Upper lobe of left lung (tissue), 6 donors: ENCODE measurements at regions not wholly inside any gene's neighbourhood (a gene's known extent, or its start where the extent isn't known, plus 50 kb on each side); places are given as distances from the start of the nearest gene placed in this dataset.

Source experiments
- ATAC-seq, 2 donors: fragments of 200-7000 bp; cut with Tn5 transposase; one replicate each; pipeline ENCODE4 v1.9.1; 2022; ENCODE audit warnings: mild to moderate bottlenecking in 2 of 2, moderate library complexity in 2 of 2; ENCODE audit not compliant: low FRiP score in 2 of 2
- DNase-seq, 2 donors: peaks; one replicate each; pipeline ENCODE4 v3.0.0-alpha.2; 2019 to 2020
- H3K27ac ChIP-seq, 4 donors: fragments of 200-600 bp; sonication (generic); one replicate each; pipeline ENCODE4 v1.5.1; 2016 to 2019
- H3K27me3 ChIP-seq, 4 donors: fragments of 200-600 bp; sonication (generic); one replicate each; pipeline ENCODE4 v1.5.1; 2017 to 2019
- H3K36me3 ChIP-seq, 4 donors: fragments of 200-600 bp; sonication (generic); one replicate each; pipeline ENCODE4 v1.5.1; 2016 to 2019
- H3K4me1 ChIP-seq, 4 donors: fragments of 200-600 bp; sonication (generic); one replicate each; pipeline ENCODE4 v1.5.1; 2018 to 2019
- H3K4me3 ChIP-seq, 4 donors: fragments of 200-600 bp; sonication (generic); one replicate each; pipeline ENCODE4 v1.5.1; 2017 to 2019; ENCODE audit warnings: mild to moderate bottlenecking in 2 of 4, moderate library complexity in 1 of 4
- H3K9me3 ChIP-seq, 4 donors: fragments of 200-600 bp; sonication (generic); one replicate each; pipeline ENCODE4 v1.5.1; 2018 to 2019
- CTCF ChIP-seq, 6 experiments: fragments of 450-650 bp in 4 of 6; fragments of 200-600 bp in 2 of 6; sonication (generic) in 2 of 6; IDR thresholded peaks; one replicate each; pipeline ENCODE4 v1.5.1; 2016 to 2019; ENCODE audit warnings: antibody characterized with exemption in 6 of 6
- EP300 ChIP-seq, 4 donors: sonication (generic); formaldehyde crosslinking; IDR thresholded peaks; one replicate each; pipeline ENCODE4 v1.5.1; 2017; ENCODE audit warnings: antibody characterized with exemption in 4 of 4, control low read depth in 2 of 4
- POLR2A ChIP-seq, 4 donors: fragments of 450-650 bp; IDR thresholded peaks; one replicate each; pipeline ENCODE4 v1.5.1; 2016 to 2017; ENCODE audit warnings: antibody characterized with exemption in 4 of 4, mild to moderate bottlenecking in 2 of 4
- POLR2AphosphoS5 ChIP-seq, 2 donors: sonication (generic); formaldehyde crosslinking; IDR thresholded peaks; one replicate each; pipeline ENCODE4 v1.5.1; 2017; ENCODE audit warnings: antibody characterized with exemption in 2 of 2
- WGBS, 2 donors: methylation state at CpG; one replicate each; pipeline ENCODE4 v1.1.5; 2017 to 2018; 5-methylcytosine and 5-hydroxymethylcytosine counted together
- donor health status: DM: no; HTN: no; CAD: no; lungs with moderate emphysema.
- donor health status: DM: no; HTN: yes; CAD: no; lungs with severe emphysema.

- no peak for TF ChIP-seq CTCF (IDR thresholded peaks at IDR 0.05)
- TF ChIP-seq POLR2AphosphoS5 (IDR thresholded peaks at IDR 0.05) = no peak
- TF ChIP-seq POLR2A (IDR thresholded peaks at IDR 0.05) = no peak
- no peak for TF ChIP-seq EP300 (IDR thresholded peaks at IDR 0.05)
- H3K4me3 ChIP-seq = no peak overlapping the region
- DNase-seq (no peak), ATAC-seq (no peak)
- H3K4me1 ChIP-seq = no peaks in the 10 kb centered on the region
- no peaks in the 10 kb centered on the region for H3K36me3 ChIP-seq
- no peak overlapping the region for H3K27ac ChIP-seq
- 73 to 74% methylated on average over 5 of the region's 5 CpGs for WGBS, 2 donors
- no peaks in the 10 kb centered on the region for H3K27me3 ChIP-seq
- no peaks in the 10 kb centered on the region for H3K9me3 ChIP-seq
Observed at GRCh38 chr6:23747239-23747638, 378.8 kb upstream of the NRSN1 start.

GRCh38 chr6:23752414-23752813, 373.6 kb upstream of the NRSN1 start:
- no peak for TF ChIP-seq POLR2AphosphoS5 (IDR thresholded peaks at IDR 0.05)
- TF ChIP-seq POLR2A (IDR thresholded peaks at IDR 0.05) = no peak
- no peak for TF ChIP-seq EP300 (IDR thresholded peaks at IDR 0.05)
- no peak for TF ChIP-seq CTCF (IDR thresholded peaks at IDR 0.05)
- DNase-seq = no peak
- no peaks in the 10 kb centered on the region for H3K36me3 ChIP-seq
- no peak overlapping the region for H3K27ac ChIP-seq
- WGBS, 2 donors = 71 to 79% methylated on average over 1 of the region's 1 CpG
- H3K4me3 ChIP-seq = no peak overlapping the region
- no peak for ATAC-seq
- H3K27me3 ChIP-seq = no peaks in the 10 kb centered on the region
- no peaks in the 10 kb centered on the region for H3K4me1 ChIP-seq
- no peaks in the 10 kb centered on the region for H3K9me3 ChIP-seq

- ATAC-seq = no peak
Observed at GRCh38 chr6:23754197-23754596, 371.8 kb upstream of the NRSN1 start.

GRCh38 chr6:23775127-23775526, 350.9 kb upstream of the NRSN1 start:
- Histone ChIP-seq H3K4me3 (no peak overlapping the region), H3K27ac (no peak overlapping the region), H3K36me3 (no peaks in the 10 kb centered on the region), H3K9me3 (no peaks in the 10 kb centered on the region), H3K4me1 (no peaks in the 10 kb centered on the region), H3K27me3 (no peaks in the 10 kb centered on the region)
- TF ChIP-seq POLR2A (IDR thresholded peaks at IDR 0.05) = no peak
- TF ChIP-seq CTCF (IDR thresholded peaks at IDR 0.05) = no peak
- no peak for TF ChIP-seq POLR2AphosphoS5 (IDR thresholded peaks at IDR 0.05)
- no peak for TF ChIP-seq EP300 (IDR thresholded peaks at IDR 0.05)
- ATAC-seq = no peak
- no peak for DNase-seq
- whole genome bisulfite sequencing, 2 donors = 74 to 76% methylated on average over 5 of the region's 5 CpGs

More at GRCh38 chr6:23754197-23754596, 371.8 kb upstream of the NRSN1 start:
- Histone ChIP-seq H3K36me3 (no peaks in the 10 kb centered on the region), H3K27ac (no peak overlapping the region), H3K4me1 (no peaks in the 10 kb centered on the region), H3K9me3 (no peaks in the 10 kb centered on the region), H3K27me3 (no peaks in the 10 kb centered on the region), H3K4me3 (no peak overlapping the region)
- no peak for TF ChIP-seq POLR2AphosphoS5 (IDR thresholded peaks at IDR 0.05)
- TF ChIP-seq POLR2A (IDR thresholded peaks at IDR 0.05) = no peak
- no peak for TF ChIP-seq EP300 (IDR thresholded peaks at IDR 0.05)
- no peak for TF ChIP-seq CTCF (IDR thresholded peaks at IDR 0.05)
- 86 to 90% methylated on average over 1 of the region's 1 CpG for WGBS, 2 donors
- no peak for DNase-seq

GRCh38 chr6:23783901-23784300, 342.1 kb upstream of the NRSN1 start:
- H3K27me3 ChIP-seq = no peaks in the 10 kb centered on the region
- ATAC-seq = no peak
- TF ChIP-seq POLR2AphosphoS5 (IDR thresholded peaks at IDR 0.05) (no peak), POLR2A (IDR thresholded peaks at IDR 0.05) (no peak), CTCF (IDR thresholded peaks at IDR 0.05) (no peak), EP300 (IDR thresholded peaks at IDR 0.05) (no peak)
- 44 to 52% methylated on average over 2 of the region's 2 CpGs for WGBS, 2 donors
- no peaks in the 10 kb centered on the region for H3K36me3 ChIP-seq
- H3K9me3 ChIP-seq = no peaks in the 10 kb centered on the region
- H3K4me3 ChIP-seq = no peak overlapping the region
- no peaks in the 10 kb centered on the region for H3K4me1 ChIP-seq
- H3K27ac ChIP-seq = no peak overlapping the region
- DNase-seq = no peak
